ENCODE measurements at regions not wholly inside any gene's neighbourhood (a gene's known extent, or its start where the extent isn't known, plus 50 kb on each side); places are given as distances from the start of the nearest gene placed in this dataset.

DNA sequence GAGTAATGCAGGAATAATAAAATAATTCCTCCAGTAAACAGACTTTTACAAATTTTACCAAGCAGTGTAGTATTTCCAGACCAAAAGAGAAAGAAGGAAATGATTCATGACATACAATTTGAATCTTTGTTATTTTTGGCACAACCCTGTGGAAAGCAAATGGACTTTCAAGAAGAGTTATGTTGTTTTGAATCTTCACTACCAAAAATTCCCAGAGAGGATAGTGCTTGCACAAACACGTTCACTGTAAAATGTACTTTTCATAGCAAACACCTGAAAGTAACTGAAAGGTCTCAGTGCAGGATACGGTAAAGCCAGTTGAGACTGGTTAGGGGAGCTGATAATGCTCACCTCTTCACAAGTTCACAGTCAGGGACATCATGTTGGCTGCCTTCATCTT lies 107.1 kb downstream of the USP22 start:
- WGBS (ENCODE audit: missing lambda C conversion rate), result 2% methylated on average over 2 of the region's 2 CpGs
- Histone ChIP-seq H3K9me3 (no peaks in the 10 kb centered on the region), H3K4me2 (peak overlapping the region; percentile 51), H3K4me1 (peaks cover 33% of the 10 kb centered on the region), H3K27ac (peak overlapping the region in 1 of 2 experiments; percentile 19; a peak in 1 of 6 replicates), H3K4me3 (no peak overlapping the region)
- ChIA-PET POLR2A (interaction anchor here (1.0 kb wide), 1 partner anchor 8 kb away, joined by 3 read pairs; no protein-coding TSS in a partner anchor), CTCF (interaction anchor here (1.6 to 2.7 kb wide), 2 partner anchors 10 to 57 kb away, joined by 6 to 7 read pairs; no protein-coding TSS in a partner anchor)
- no peak for TF ChIP-seq EP300 (IDR thresholded peaks at IDR 0.05)
- TF ChIP-seq FOSL2 (IDR thresholded peaks at IDR 0.05), result no peak
- peak; percentile 41; the same call in 1 of the 2 replicates for TF ChIP-seq FOSL2 (CRISPR knock-in tag; IDR thresholded peaks at IDR 0.05)
- no peak for TF ChIP-seq HEYL (CRISPR knock-in tag; IDR thresholded peaks at IDR 0.05)
- TF ChIP-seq FOXS1 (CRISPR knock-in tag; IDR thresholded peaks at IDR 0.05), result peak; percentile 82; the same call in 1 of the 2 replicates
- TF ChIP-seq JUNB (IDR thresholded peaks at IDR 0.05), result 0 out of 2 replicates have a peak, but pooled peaks have one; percentile 21
- TF ChIP-seq, protein P1, sequence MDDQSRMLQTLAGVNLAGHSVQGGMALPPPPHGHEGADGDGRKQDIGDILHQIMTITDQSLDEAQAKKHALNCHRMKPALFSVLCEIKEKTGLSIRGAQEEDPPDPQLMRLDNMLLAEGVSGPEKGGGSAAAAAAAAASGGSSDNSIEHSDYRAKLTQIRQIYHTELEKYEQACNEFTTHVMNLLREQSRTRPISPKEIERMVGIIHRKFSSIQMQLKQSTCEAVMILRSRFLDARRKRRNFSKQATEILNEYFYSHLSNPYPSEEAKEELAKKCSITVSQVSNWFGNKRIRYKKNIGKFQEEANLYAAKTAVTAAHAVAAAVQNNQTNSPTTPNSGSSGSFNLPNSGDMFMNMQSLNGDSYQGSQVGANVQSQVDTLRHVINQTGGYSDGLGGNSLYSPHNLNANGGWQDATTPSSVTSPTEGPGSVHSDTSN (IDR thresholded peaks at IDR 0.05), result no peak
- no peak for TF ChIP-seq EHMT2 (IDR thresholded peaks at IDR 0.05; ENCODE audit: low read depth)
- ATAC-seq (peak in 1 of 2 experiments; percentile 64; a peak in 4 of 6 replicates), FAIRE-seq (no peak), DNase-seq (ENCODE audit: low read depth in 1 of 2, low spot score in 1 of 2) (peak in 1 of 2 experiments; percentile 42)

DNA sequence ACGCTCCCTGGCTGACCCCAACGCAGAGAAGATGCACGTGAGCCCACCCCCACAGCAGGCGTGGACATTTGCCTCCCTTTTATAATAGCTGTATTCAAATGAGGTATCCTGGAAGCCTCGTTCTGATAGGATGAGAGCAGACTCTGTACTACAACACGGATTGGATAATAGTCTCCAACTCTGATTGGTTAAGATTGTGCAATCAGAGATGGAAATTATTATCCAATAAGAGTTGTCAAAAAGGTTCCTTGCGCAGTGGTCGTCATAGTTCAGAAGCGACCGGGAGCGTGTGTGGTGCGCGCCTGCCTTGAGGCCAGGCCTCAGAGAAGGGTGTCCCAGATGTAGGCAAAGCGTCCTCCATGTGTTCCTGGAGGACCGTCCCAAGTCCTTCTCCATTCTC lies 104.6 kb downstream of the USP22 start:
- CTCF ChIA-PET, result interaction anchor here (2.7 kb wide), 1 partner anchor 55 kb away, joined by 6 read pairs; no protein-coding TSS in a partner anchor
- ATAC-seq (no peak), FAIRE-seq (no peak), DNase-seq (ENCODE audit: low read depth in 1 of 2, low spot score in 1 of 2) (no peak)
- no peak overlapping the region for H3K4me3 ChIP-seq
- no peak overlapping the region for H3K27ac ChIP-seq
- no peak overlapping the region for H3K4me2 ChIP-seq
- 86% methylated on average over 15 of the region's 15 CpGs for WGBS (ENCODE audit: missing lambda C conversion rate)
- TF ChIP-seq EHMT2 (IDR thresholded peaks at IDR 0.05; ENCODE audit: low read depth) (no peak), CEBPB (IDR thresholded peaks at IDR 0.05) (peak in 1 of 2 experiments; percentile 27; a peak in 1 of 4 replicates), ZC3H11A (IDR thresholded peaks at IDR 0.05) (no peak), PHF8 (IDR thresholded peaks at IDR 0.05; ENCODE audit: borderline replicate concordance, low read depth) (no peak), JUNB (IDR thresholded peaks at IDR 0.05) (no peak)
- H3K9me3 ChIP-seq, result no peaks in the 10 kb centered on the region
- peaks cover 33% of the 10 kb centered on the region for H3K4me1 ChIP-seq
- POLR2A ChIA-PET, result no interaction called here

DNA sequence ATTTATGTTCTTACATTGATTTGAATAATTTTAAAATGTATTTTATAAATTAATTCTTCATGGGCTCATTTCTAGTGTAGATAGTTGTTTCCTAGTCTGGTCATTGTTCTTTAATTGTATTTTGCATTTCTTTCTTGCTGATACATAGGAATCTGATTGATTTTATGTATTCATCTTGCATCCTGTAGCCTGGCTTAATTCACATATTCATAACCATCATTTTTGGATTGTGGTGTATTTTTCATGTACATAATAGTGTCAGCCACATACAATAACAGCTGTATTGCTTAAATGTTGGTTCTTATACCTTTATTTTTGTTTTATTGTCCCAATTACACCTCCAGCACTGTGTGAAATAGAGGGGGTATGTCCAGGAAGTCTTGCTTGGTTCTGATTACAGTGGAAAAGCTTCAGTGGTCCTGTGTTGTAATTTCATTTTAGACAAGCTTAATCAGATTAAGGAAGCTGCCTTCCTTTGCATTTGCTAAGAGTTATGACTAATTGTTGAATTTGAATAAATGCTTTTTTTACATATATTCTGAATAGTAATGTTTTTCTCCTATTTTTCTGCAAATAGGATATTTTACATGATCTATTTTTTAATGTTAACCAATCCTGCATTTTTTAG lies 103.7 kb downstream of the USP22 start:
- ChIA-PET CTCF (interaction anchor here (1.1 to 1.3 kb wide), 2 partner anchors 11 to 54 kb away, joined by 3 to 5 read pairs; no protein-coding TSS in a partner anchor), POLR2A (interaction anchor here (1.1 kb wide), 1 partner anchor 104 kb away, joined by 3 read pairs; no protein-coding TSS in a partner anchor)
- Histone ChIP-seq H3K4me3 (no peak overlapping the region), H3K9me3 (no peaks in the 10 kb centered on the region), H3K27ac (no peak overlapping the region), H3K4me2 (no peak overlapping the region), H3K4me1 (peaks cover 32% of the 10 kb centered on the region)
- DNase-seq (ENCODE audit: low read depth in 1 of 2, low spot score in 1 of 2) (no peak), FAIRE-seq (peak; percentile 49), ATAC-seq (no peak)
- TF ChIP-seq NPAS2 (CRISPR knock-in tag; IDR thresholded peaks at IDR 0.05; ENCODE audit: borderline replicate concordance), result no peak

DNA sequence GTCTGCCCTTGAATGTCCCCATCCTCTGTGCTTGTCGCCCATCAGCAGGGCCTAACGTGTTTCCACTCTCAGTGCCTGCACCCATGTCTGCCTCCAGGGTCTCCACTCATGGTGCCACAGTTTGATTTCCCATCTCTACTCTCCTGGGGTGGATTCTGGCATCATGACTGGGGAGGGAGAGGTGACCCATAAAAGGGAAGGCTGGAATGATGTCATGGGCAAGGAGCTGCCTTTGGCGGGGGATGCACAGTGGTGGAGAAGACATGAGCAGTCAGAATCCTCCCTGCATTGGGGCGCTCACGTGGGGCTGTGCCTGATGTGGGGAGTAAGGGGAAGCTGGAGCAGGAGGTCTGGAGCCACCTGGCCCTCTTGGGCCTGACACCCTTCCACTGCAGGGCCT lies 100.9 kb downstream of the USP22 start:
- DNase-seq (ENCODE audit: low read depth in 1 of 2, low spot score in 1 of 2) (no peak), FAIRE-seq (no peak), ATAC-seq (no peak)
- ChIA-PET POLR2A (no interaction called here), CTCF (interaction anchor here (1.7 kb wide), 1 partner anchor 52 kb away, joined by 9 read pairs; no protein-coding TSS in a partner anchor)
- Histone ChIP-seq H3K27ac (no peak overlapping the region), H3K4me1 (peaks cover 7% of the 10 kb centered on the region), H3K4me2 (no peak overlapping the region), H3K9me3 (no peaks in the 10 kb centered on the region), H3K4me3 (no peak overlapping the region)
- 75% methylated on average over 5 of the region's 5 CpGs for WGBS (ENCODE audit: missing lambda C conversion rate)
- TF ChIP-seq, protein P2, sequence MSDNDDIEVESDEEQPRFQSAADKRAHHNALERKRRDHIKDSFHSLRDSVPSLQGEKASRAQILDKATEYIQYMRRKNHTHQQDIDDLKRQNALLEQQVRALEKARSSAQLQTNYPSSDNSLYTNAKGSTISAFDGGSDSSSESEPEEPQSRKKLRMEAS (IDR thresholded peaks at IDR 0.05), result no peak
- TF ChIP-seq, protein P3, sequence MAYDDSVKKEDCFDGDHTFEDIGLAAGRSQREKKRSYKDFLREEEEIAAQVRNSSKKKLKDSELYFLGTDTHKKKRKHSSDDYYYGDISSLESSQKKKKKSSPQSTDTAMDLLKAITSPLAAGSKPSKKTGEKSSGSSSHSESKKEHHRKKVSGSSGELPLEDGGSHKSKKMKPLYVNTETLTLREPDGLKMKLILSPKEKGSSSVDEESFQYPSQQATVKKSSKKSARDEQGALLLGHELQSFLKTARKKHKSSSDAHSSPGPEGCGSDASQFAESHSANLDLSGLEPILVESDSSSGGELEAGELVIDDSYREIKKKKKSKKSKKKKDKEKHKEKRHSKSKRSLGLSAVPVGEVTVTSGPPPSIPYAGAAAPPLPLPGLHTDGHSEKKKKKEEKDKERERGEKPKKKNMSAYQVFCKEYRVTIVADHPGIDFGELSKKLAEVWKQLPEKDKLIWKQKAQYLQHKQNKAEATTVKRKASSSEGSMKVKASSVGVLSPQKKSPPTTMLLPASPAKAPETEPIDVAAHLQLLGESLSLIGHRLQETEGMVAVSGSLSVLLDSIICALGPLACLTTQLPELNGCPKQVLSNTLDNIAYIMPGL (CRISPR knock-in tag; IDR thresholded peaks at IDR 0.05; ENCODE audit: borderline replicate concordance), result no peak
- no peak for TF ChIP-seq JUNB (IDR thresholded peaks at IDR 0.05)
- TF ChIP-seq, protein P4, sequence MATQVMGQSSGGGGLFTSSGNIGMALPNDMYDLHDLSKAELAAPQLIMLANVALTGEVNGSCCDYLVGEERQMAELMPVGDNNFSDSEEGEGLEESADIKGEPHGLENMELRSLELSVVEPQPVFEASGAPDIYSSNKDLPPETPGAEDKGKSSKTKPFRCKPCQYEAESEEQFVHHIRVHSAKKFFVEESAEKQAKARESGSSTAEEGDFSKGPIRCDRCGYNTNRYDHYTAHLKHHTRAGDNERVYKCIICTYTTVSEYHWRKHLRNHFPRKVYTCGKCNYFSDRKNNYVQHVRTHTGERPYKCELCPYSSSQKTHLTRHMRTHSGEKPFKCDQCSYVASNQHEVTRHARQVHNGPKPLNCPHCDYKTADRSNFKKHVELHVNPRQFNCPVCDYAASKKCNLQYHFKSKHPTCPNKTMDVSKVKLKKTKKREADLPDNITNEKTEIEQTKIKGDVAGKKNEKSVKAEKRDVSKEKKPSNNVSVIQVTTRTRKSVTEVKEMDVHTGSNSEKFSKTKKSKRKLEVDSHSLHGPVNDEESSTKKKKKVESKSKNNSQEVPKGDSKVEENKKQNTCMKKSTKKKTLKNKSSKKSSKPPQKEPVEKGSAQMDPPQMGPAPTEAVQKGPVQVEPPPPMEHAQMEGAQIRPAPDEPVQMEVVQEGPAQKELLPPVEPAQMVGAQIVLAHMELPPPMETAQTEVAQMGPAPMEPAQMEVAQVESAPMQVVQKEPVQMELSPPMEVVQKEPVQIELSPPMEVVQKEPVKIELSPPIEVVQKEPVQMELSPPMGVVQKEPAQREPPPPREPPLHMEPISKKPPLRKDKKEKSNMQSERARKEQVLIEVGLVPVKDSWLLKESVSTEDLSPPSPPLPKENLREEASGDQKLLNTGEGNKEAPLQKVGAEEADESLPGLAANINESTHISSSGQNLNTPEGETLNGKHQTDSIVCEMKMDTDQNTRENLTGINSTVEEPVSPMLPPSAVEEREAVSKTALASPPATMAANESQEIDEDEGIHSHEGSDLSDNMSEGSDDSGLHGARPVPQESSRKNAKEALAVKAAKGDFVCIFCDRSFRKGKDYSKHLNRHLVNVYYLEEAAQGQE (IDR thresholded peaks at IDR 0.05), result no peak
- TF ChIP-seq RAD21 (conservative IDR thresholded peaks at IDR 0.05 in 1 of 2, IDR thresholded peaks at IDR 0.05 in 1 of 2), result no peak
- TF ChIP-seq, protein P5, sequence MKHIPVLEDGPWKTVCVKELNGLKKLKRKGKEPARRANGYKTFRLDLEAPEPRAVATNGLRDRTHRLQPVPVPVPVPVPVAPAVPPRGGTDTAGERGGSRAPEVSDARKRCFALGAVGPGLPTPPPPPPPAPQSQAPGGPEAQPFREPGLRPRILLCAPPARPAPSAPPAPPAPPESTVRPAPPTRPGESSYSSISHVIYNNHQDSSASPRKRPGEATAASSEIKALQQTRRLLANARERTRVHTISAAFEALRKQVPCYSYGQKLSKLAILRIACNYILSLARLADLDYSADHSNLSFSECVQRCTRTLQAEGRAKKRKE (CRISPR knock-in tag; IDR thresholded peaks at IDR 0.05; ENCODE audit: low read depth), result no peak
- no peak for TF ChIP-seq SREBF2 (IDR thresholded peaks at IDR 0.05)
- no peak for TF ChIP-seq HOXB13 (CRISPR knock-in tag; IDR thresholded peaks at IDR 0.05; ENCODE audit: low read depth)
- TF ChIP-seq MAZ (IDR thresholded peaks at IDR 0.05; ENCODE audit: borderline replicate concordance, low read depth, low read length), result no peak
- no peak for TF ChIP-seq FOSB (CRISPR knock-in tag; IDR thresholded peaks at IDR 0.05)

Data from A549 (cell line).